Testis (tissue), 2 donors: ENCODE measurements at regions not wholly inside any gene's neighbourhood (a gene's known extent, or its start where the extent isn't known, plus 50 kb on each side); places are given as distances from the start of the nearest gene placed in this dataset.

ENCODE experiments used
- DNase-seq: peaks from one replicate; pipeline ENCODE4 v3.0.0-alpha.2; 2019
- H3K27ac ChIP-seq, 2 donors: fragments of 200-600 bp; sonication (generic); one replicate each; pipeline ENCODE4 v1.5.1; 2019
- H3K27me3 ChIP-seq: fragments of 200-600 bp; sonication (generic); one replicate; pipeline ENCODE4 v1.5.1; 2019
- H3K36me3 ChIP-seq: fragments of 200-600 bp; sonication (generic); one replicate; pipeline ENCODE4 v1.5.1; 2017; ENCODE audit warnings: low read depth; ENCODE audit errors: missing control alignments
- H3K4me1 ChIP-seq: fragments of 200-600 bp; sonication (generic); one replicate; pipeline ENCODE4 v1.5.1; 2019
- H3K4me3 ChIP-seq, 2 donors: fragments of 200-600 bp; sonication (generic); one replicate each; pipeline ENCODE4 v1.5.1; 2017 to 2019
- H3K9me3 ChIP-seq: fragments of 200-600 bp; sonication (generic); one replicate; pipeline ENCODE4 v1.5.1; 2017
- CTCF ChIP-seq, 3 experiments: fragments of 450-650 bp in 2 of 3; fragments of 200-600 bp in 1 of 3; sonication (generic) in 1 of 3; IDR thresholded peaks; one replicate each; pipeline ENCODE4 v1.5.1; 2016 to 2019; ENCODE audit warnings: antibody characterized with exemption in 3 of 3, mild to moderate bottlenecking in 2 of 3, moderate library complexity in 1 of 3
- POLR2A ChIP-seq: fragments of 450-650 bp; IDR thresholded peaks from one replicate; pipeline ENCODE4 v1.6.1; 2017; ENCODE audit warnings: antibody characterized with exemption, mild to moderate bottlenecking, moderate library complexity
- WGBS, 2 donors: methylation state at CpG; one replicate each; pipeline ENCODE4 v1.1.5; 2018; 5-methylcytosine and 5-hydroxymethylcytosine counted together
- intact Hi-C: fragments of 100-400 bp; cut with DNase I; formaldehyde crosslinking; loops from one replicate; pipeline ENCODE4 v1.15.1; 2023; ENCODE audit warnings: low total_unique reads

DNA sequence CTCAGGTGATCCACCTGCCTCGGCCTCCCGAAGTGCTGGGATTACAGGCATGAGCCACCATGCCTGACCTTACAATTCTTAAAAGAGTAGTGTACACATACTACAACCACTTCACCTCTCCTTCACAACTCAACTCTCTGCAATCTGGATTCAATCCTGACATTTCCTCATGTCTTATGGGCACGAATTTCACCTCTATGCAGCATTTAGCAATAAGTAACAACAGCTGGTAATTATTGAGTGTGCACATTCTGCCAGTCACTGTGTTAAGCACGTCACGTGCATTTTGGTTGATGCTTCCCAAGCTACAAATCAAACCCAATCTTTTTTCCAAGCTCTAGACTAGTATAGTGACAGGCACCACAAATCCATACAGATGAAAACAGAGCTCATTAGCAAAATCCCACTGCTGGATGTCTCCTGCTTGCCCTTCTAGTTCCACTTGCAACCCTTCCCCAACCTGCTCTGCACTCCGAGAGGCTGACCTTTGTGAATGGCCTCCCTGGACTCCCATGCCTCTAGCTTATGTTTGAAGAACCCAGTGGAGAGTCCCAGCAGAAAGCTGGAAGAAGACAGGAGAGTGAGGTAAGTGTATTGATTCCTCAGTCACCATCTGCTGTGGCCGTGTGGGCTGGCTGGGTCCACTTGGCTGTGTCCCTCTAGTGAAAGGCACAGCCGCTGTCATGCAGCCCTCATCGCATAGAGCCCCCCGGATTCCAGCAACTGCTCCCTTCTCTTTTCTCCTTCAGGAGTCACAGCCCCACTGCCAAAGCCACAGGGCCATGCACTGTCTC lies 176.5 kb downstream of the MEX3B start:
- TF ChIP-seq POLR2A (no peak), CTCF (IDR thresholded peaks at IDR 0.05) (no peak)
- no peaks in the 10 kb centered on the region for H3K9me3 ChIP-seq
- intact Hi-C loops: no loop called here
- H3K27me3 ChIP-seq: no peaks in the 10 kb centered on the region
- DNase-seq: no peak
- no peaks in the 10 kb centered on the region for H3K4me1 ChIP-seq
- WGBS, 2 donors: 89 to 92% methylated on average over 10 of the region's 10 CpGs
- H3K36me3 ChIP-seq: no peaks in the 10 kb centered on the region
- H3K27ac ChIP-seq: no peak overlapping the region
- no peak overlapping the region for H3K4me3 ChIP-seq

DNA sequence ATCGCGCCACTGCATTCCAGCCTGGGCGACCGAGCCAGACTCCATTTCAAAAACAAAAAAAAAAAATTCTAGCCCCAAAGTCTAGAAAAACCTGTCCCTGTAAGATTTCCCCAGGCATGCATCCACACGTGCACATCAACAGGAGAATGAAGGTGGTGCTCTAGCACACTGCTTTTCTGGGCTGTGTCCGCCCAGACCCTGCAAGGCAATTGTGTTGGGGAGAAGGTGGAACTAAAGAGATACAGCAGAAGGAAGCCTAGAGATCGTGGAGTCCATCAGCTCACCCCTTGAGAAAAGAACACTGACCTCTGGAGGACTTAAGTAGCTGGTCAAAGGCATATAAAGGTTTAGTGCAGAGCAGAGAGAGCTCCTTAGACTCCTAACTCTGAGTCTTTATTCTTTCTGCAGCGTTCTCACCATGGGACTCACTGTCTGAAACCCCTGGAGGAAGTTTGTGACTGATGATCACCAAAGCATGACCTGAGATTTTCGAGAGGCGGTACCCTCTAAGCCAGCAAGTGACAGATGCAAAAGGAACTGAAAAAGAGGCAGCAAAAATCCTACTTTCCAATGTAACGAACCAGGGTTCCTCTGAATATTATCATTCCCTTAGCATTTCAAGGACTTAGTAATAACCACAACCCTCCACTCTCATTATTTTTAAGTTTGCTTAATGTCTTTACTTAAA lies 179.8 kb downstream of the MEX3B start:
- WGBS, 2 donors: 71 to 75% methylated on average over 9 to 11 of the region's 11 CpGs
- no peaks in the 10 kb centered on the region for H3K36me3 ChIP-seq
- intact Hi-C loops: no loop called here
- no peaks in the 10 kb centered on the region for H3K9me3 ChIP-seq
- no peak overlapping the region for H3K27ac ChIP-seq
- H3K27me3 ChIP-seq: no peaks in the 10 kb centered on the region
- H3K4me3 ChIP-seq: peak overlapping the region; percentile 10 to 20
- DNase-seq: no peak
- TF ChIP-seq POLR2A: no peak
- TF ChIP-seq CTCF (IDR thresholded peaks at IDR 0.05): no peak
- H3K4me1 ChIP-seq: no peaks in the 10 kb centered on the region

- no peak for TF ChIP-seq CTCF (IDR thresholded peaks at IDR 0.05)
- TF ChIP-seq POLR2A: no peak
- H3K9me3 ChIP-seq: no peaks in the 10 kb centered on the region
- 49 to 57% methylated on average over 2 of the region's 2 CpGs for WGBS, 2 donors
- no peaks in the 10 kb centered on the region for H3K36me3 ChIP-seq
- no peaks in the 10 kb centered on the region for H3K4me1 ChIP-seq
- intact Hi-C loops: no loop called here
- no peak overlapping the region for H3K27ac ChIP-seq
- no peaks in the 10 kb centered on the region for H3K27me3 ChIP-seq
- no peak for DNase-seq
- H3K4me3 ChIP-seq: no peak overlapping the region
These were observed 182.7 kb downstream of the MEX3B start for GRCh38 chr15:81863162-81863561.

- 91 to 93% methylated on average over 9 of the region's 9 CpGs for WGBS, 2 donors
- no peak overlapping the region for H3K4me3 ChIP-seq
- no peak overlapping the region for H3K27ac ChIP-seq
- H3K36me3 ChIP-seq: no peaks in the 10 kb centered on the region
- H3K9me3 ChIP-seq: no peaks in the 10 kb centered on the region
- intact Hi-C loops: no loop called here
- H3K4me1 ChIP-seq: no peaks in the 10 kb centered on the region
- TF ChIP-seq CTCF (IDR thresholded peaks at IDR 0.05) (no peak), POLR2A (no peak)
- DNase-seq: no peak
- no peaks in the 10 kb centered on the region for H3K27me3 ChIP-seq
These were observed 185.9 kb downstream of the MEX3B start for GRCh38 chr15:81859737-81860516.
